ENCODE measurements at regions not wholly inside any gene's neighbourhood (a gene's known extent, or its start where the extent isn't known, plus 50 kb on each side); places are given as distances from the start of the nearest gene placed in this dataset.
"Not testable (repeated sequence)": the region's sequence is repeated elsewhere in the genome, so short reads cannot be mapped to it uniquely, and the experiment has no call there.

DNA sequence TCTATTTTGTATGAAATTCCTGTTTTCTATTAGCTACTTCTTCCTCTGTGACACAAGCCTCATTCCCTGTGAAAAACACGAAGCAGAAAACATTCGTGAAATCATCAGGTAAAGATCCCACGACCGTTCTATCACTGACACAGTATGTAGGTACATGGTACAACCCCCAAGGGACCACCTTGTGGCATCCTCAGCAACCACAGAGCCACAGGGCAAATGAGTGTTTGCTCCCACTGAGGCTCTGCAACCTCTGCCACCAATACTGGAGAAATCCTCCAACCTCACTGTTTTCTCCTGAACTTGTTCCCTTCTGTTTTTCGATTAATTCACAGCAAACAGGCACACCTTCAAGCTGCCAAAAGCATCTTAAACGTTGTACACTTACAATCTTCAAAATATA is 83.7 kb upstream of the FBXO28 start:
- H3K9me3 ChIP-seq (ENCODE audit: control insufficient read depth in 1 of 2, low read length in 2 of 2); H3K36me3 ChIP-seq (ENCODE audit: control insufficient read depth in 1 of 2, insufficient read depth in 2 of 2, low read length in 2 of 2): not testable (repeated sequence)

DNA sequence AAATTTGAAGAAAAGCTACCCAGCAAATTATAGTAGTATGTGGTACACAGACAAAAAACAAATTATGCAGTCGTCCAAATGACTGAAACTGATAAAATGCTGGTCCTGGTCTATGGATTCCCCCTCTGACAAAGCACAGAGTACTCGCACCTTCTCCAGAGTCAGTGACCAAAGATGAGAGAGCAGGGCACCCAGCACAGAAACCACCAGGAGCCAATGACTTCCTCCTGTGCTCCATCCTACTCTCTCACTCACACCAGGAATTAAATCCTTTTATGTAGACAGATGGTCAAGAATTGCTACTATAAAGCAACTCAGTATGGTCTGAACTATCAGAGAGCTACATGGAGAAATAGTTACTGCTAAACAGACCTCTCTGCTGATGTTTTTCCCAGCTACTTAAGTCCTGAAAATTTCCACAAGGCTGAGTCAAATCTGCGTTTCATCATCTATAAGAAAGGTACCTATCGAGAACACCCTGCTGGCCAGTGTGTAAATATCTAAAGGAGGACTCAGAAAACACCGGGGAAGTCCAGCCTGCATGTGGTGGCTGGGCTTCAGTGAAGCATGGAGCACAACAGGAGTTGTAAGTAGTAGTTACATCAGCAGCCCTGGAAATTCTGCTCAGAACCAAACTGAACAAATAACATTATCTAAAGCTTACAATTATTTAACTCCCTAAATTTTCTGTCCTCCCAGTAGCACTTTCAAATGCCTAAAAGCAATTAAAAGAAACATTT is 84.5 kb upstream of the FBXO28 start:
- not testable (repeated sequence) for H3K9ac ChIP-seq (ENCODE audit: low read depth in 1 of 2, low read length in 2 of 2); H3K9me3 ChIP-seq (ENCODE audit: control insufficient read depth in 1 of 2, low read length in 2 of 2); H3K36me3 ChIP-seq (ENCODE audit: control insufficient read depth in 1 of 2, insufficient read depth in 2 of 2, low read length in 2 of 2); H3K27me3 ChIP-seq (ENCODE audit: control insufficient read depth in 1 of 2, insufficient read depth in 2 of 2, low read length in 2 of 2); H3K4me3 ChIP-seq (ENCODE audit: low read depth in 1 of 2, low read length in 2 of 2); H3K4me1 ChIP-seq (ENCODE audit: control insufficient read depth in 1 of 2, insufficient read depth in 2 of 2, low read length in 2 of 2); H3K27ac ChIP-seq (ENCODE audit: low read depth, low read length)

More for the DNA sequence above, 83.7 kb upstream of the FBXO28 start:
- not testable (repeated sequence) for H3K27ac ChIP-seq (ENCODE audit: low read depth, low read length); H3K9ac ChIP-seq (ENCODE audit: low read depth in 1 of 2, low read length in 2 of 2); H3K4me1 ChIP-seq (ENCODE audit: control insufficient read depth in 1 of 2, insufficient read depth in 2 of 2, low read length in 2 of 2); H3K27me3 ChIP-seq (ENCODE audit: control insufficient read depth in 1 of 2, insufficient read depth in 2 of 2, low read length in 2 of 2); H3K4me3 ChIP-seq (ENCODE audit: low read depth in 1 of 2, low read length in 2 of 2)

DNA sequence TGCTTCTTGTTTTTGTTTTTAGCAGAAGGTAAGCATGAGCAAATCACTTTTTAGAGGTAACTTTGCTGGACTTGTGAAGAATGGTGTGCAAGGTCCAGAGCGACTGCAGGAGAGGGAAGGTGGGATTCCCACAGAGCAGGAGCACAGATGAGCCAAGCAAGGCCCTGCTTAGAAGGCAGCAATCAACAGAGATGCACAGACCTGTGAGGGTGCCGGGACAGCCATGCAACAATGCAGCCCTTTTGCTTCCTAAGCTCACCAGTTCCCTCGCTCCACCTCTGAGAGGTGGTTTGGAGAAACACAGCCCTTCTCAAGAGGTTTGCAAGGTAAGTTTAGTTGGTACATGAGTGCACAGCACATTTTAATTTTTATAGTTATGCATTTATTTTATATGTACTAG is 85.1 kb upstream of the FBXO28 start:
- not testable (repeated sequence) for H3K4me3 ChIP-seq (ENCODE audit: low read depth in 1 of 2, low read length in 2 of 2); H3K4me1 ChIP-seq (ENCODE audit: control insufficient read depth in 1 of 2, insufficient read depth in 2 of 2, low read length in 2 of 2); H3K27me3 ChIP-seq (ENCODE audit: control insufficient read depth in 1 of 2, insufficient read depth in 2 of 2, low read length in 2 of 2); H3K9me3 ChIP-seq (ENCODE audit: control insufficient read depth in 1 of 2, low read length in 2 of 2); H3K27ac ChIP-seq (ENCODE audit: low read depth, low read length); H3K36me3 ChIP-seq (ENCODE audit: control insufficient read depth in 1 of 2, insufficient read depth in 2 of 2, low read length in 2 of 2); H3K9ac ChIP-seq (ENCODE audit: low read depth in 1 of 2, low read length in 2 of 2)

DNA sequence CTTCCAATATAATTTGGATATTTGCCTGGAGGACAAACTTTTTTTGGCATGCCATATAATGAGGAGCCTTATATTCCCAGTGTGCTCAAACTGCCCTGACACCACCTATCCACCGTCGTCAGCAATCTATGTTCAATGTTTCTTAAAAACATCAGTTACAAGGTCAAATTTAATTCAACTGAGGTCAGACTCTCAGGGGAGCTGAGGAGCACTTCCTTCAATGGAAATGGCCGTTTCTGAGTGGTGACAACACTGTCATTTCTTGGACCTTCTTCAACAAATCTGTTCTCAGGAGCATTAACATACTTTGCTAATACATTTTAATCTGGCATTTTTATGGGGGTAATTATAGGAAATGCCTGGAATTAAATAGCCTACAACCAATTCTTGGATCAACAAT is 90.8 kb upstream of the FBXO28 start:
- not testable (repeated sequence) for H3K27ac ChIP-seq (ENCODE audit: low read depth, low read length); H3K4me3 ChIP-seq (ENCODE audit: low read depth in 1 of 2, low read length in 2 of 2); H3K9ac ChIP-seq (ENCODE audit: low read depth in 1 of 2, low read length in 2 of 2); H3K27me3 ChIP-seq (ENCODE audit: control insufficient read depth in 1 of 2, insufficient read depth in 2 of 2, low read length in 2 of 2); H3K9me3 ChIP-seq (ENCODE audit: control insufficient read depth in 1 of 2, low read length in 2 of 2); H3K36me3 ChIP-seq (ENCODE audit: control insufficient read depth in 1 of 2, insufficient read depth in 2 of 2, low read length in 2 of 2); H3K4me1 ChIP-seq (ENCODE audit: control insufficient read depth in 1 of 2, insufficient read depth in 2 of 2, low read length in 2 of 2)

DNA sequence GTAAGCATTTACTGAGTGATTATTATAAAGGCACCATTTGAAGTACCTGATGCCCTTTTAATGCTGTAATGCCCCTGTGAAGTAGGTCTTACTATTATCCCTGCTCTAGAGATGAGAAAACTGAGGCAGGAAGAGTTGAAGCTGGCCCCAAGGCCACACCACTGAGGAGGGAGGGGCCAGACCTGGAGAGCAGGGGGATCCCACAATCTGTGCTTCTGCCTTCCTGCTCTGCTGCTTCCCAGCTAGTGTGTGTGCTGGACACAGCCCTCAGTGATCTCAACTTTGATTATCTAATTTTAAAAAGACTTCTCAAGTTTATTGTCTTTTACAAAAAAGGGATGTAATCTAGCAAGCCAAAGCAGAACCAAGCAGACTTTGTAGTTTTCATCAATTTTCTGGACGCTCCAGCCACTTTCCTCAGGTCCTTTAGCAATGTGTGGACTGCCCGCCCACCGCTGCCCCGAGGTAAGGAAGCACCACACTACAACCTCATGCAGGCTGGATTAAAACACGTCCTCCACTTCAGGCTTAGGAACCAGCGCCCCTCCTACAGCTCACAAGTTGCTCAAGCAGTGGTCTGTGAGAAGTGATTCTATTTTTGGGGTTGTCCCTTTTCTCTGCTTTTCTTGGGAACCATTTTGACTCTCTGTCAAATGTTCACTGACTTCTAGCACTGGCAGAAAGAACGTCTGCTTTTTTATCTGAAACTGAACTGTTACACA is 91.5 kb upstream of the FBXO28 start:
- not testable (repeated sequence) for H3K4me1 ChIP-seq (ENCODE audit: control insufficient read depth in 1 of 2, insufficient read depth in 2 of 2, low read length in 2 of 2); H3K4me3 ChIP-seq (ENCODE audit: low read depth in 1 of 2, low read length in 2 of 2); H3K27me3 ChIP-seq (ENCODE audit: control insufficient read depth in 1 of 2, insufficient read depth in 2 of 2, low read length in 2 of 2); H3K9ac ChIP-seq (ENCODE audit: low read depth in 1 of 2, low read length in 2 of 2); H3K27ac ChIP-seq (ENCODE audit: low read depth, low read length); H3K9me3 ChIP-seq (ENCODE audit: control insufficient read depth in 1 of 2, low read length in 2 of 2); H3K36me3 ChIP-seq (ENCODE audit: control insufficient read depth in 1 of 2, insufficient read depth in 2 of 2, low read length in 2 of 2)

DNA sequence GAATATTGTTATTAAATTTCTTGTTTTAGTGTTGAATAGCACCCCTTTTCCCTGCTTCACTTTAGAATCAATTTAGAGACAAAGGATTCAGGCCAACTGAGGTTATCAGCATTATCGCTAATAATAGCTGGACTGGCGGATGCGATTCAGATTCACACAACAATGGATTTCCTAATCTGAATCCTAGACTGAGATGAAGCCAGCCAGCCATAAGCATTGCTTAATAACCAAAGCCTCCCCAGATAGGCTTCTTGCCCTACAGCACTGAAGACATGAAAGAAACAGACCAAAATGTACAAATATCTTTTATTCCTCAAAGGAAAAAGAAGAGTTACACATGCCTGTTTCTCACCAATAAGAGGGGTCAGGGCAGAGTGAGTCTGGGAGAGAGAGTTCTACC is 94.0 kb upstream of the FBXO28 start:
- H3K9ac ChIP-seq (ENCODE audit: low read depth in 1 of 2, low read length in 2 of 2); H3K9me3 ChIP-seq (ENCODE audit: control insufficient read depth in 1 of 2, low read length in 2 of 2); H3K27me3 ChIP-seq (ENCODE audit: control insufficient read depth in 1 of 2, insufficient read depth in 2 of 2, low read length in 2 of 2); H3K36me3 ChIP-seq (ENCODE audit: control insufficient read depth in 1 of 2, insufficient read depth in 2 of 2, low read length in 2 of 2); H3K4me3 ChIP-seq (ENCODE audit: low read depth in 1 of 2, low read length in 2 of 2); H3K4me1 ChIP-seq (ENCODE audit: control insufficient read depth in 1 of 2, insufficient read depth in 2 of 2, low read length in 2 of 2); H3K27ac ChIP-seq (ENCODE audit: low read depth, low read length): not testable (repeated sequence)

DNA sequence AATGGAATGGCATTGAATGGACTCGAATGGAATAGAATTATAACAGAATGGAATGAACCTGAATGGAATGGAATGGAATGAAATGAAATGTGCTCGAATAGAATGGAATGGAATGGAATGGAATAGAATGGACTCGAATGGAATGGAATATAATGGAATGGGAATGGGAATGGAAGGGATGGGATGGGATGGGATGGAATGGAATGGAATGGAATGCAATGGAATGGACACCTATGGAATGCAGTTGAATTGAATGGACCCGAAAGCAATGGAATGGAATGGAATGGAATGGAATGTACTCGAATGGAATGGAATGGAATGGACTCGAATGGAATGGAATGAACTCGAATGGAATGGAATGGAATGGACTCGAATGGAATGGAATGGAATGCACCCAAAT is 98.1 kb upstream of the FBXO28 start:
- not testable (repeated sequence) for H3K36me3 ChIP-seq (ENCODE audit: control insufficient read depth in 1 of 2, insufficient read depth in 2 of 2, low read length in 2 of 2); H3K27ac ChIP-seq (ENCODE audit: low read depth, low read length); H3K4me3 ChIP-seq (ENCODE audit: low read depth in 1 of 2, low read length in 2 of 2); H3K4me1 ChIP-seq (ENCODE audit: control insufficient read depth in 1 of 2, insufficient read depth in 2 of 2, low read length in 2 of 2); H3K27me3 ChIP-seq (ENCODE audit: control insufficient read depth in 1 of 2, insufficient read depth in 2 of 2, low read length in 2 of 2); H3K9ac ChIP-seq (ENCODE audit: low read depth in 1 of 2, low read length in 2 of 2)
- H3K9me3 ChIP-seq (ENCODE audit: control insufficient read depth in 1 of 2, low read length in 2 of 2), result peaks cover 21 to 36% of the 10 kb centered on the region in 2 donors

DNA sequence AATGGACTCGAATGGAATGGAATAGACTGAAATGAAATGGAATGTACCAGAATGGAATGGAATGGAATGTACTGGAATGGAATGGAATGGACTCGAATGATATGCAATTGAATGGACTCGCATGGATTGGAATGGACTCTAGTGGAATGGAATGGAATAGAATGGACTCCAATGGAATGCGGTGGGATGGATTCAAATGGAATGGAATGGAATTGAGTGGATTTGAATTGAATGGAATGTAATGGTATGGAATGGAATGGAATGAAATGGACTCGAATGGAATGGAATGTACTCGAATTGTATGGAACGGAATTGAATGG is 99.6 kb upstream of the FBXO28 start:
- Histone ChIP-seq H3K27me3 (ENCODE audit: control insufficient read depth in 1 of 2, insufficient read depth in 2 of 2, low read length in 2 of 2) (no peaks in the 10 kb centered on the region), H3K4me3 (ENCODE audit: low read depth in 1 of 2, low read length in 2 of 2) (no peak overlapping the region), H3K36me3 (ENCODE audit: control insufficient read depth in 1 of 2, insufficient read depth in 2 of 2, low read length in 2 of 2) (no peaks in the 10 kb centered on the region), H3K4me1 (ENCODE audit: control insufficient read depth in 1 of 2, insufficient read depth in 2 of 2, low read length in 2 of 2) (no peaks in the 10 kb centered on the region), H3K27ac (ENCODE audit: low read depth, low read length) (no peak overlapping the region), H3K9ac (ENCODE audit: low read depth in 1 of 2, low read length in 2 of 2) (no peak overlapping the region), H3K9me3 (ENCODE audit: control insufficient read depth in 1 of 2, low read length in 2 of 2) (peaks cover 21 to 36% of the 10 kb centered on the region in 2 donors)

DNA sequence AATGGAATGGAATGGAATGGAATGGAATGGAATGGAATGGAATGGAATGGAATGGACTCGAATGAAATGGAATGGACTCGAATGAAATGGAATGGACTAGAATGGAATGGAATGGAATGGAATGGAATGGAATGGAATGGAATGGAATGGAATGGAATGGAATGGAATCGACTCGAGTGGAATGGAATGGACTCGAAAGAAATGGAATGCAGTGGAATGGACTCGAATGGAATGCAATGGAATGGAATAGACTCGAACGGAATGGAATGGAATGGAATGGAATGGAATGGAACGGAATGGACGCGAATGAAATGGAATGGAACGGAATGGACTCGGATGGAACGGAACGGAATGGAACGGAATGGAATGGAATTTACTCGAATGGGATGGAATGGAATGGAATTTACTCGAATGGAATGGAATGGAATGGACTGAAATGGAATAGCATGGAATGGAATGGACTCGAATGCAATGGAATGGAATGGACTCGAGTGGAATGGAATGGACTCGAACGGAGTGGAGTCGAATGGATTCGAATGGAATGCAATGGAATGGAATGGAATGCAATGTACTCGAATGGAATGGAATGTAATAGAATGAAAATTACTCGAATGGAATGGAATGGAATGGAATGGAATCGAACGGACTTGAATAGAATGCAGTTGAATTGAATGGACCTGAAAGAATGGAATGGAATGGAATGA is 100.1 kb upstream of the FBXO28 start:
- not testable (repeated sequence) for H3K27ac ChIP-seq (ENCODE audit: low read depth, low read length); H3K4me3 ChIP-seq (ENCODE audit: low read depth in 1 of 2, low read length in 2 of 2); H3K27me3 ChIP-seq (ENCODE audit: control insufficient read depth in 1 of 2, insufficient read depth in 2 of 2, low read length in 2 of 2); H3K36me3 ChIP-seq (ENCODE audit: control insufficient read depth in 1 of 2, insufficient read depth in 2 of 2, low read length in 2 of 2); H3K9ac ChIP-seq (ENCODE audit: low read depth in 1 of 2, low read length in 2 of 2); H3K4me1 ChIP-seq (ENCODE audit: control insufficient read depth in 1 of 2, insufficient read depth in 2 of 2, low read length in 2 of 2)
- H3K9me3 ChIP-seq (ENCODE audit: control insufficient read depth in 1 of 2, low read length in 2 of 2), result peaks cover 21 to 36% of the 10 kb centered on the region in 2 donors

DNA sequence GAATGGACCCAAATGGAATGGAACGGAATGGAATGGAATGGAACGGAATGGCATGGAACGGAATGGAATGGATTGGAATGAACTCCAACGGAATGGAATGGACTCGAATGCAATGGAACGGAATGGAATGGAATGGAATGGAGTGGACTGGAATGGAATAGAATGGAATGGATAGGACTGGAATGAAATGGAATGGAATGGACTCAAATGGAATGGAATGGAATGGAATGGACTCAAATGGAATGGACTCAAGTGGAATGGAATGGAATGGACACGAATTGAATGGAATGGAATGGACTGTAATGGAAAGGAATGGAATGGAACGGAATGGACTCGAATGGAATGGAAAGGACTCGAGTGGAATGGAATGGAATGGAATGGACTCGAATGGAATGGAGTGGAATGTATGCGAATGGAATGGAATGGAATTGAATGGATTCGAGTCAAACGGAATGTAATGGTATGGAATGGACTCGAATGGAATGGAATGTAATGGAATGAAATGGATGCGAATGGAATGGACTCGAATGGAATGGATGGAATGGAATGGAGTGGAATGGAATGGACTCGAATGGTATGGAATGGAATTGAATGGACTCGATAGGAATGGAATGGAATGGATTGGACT is 101.0 kb upstream of the FBXO28 start:
- H3K9me3 ChIP-seq (ENCODE audit: control insufficient read depth in 1 of 2, low read length in 2 of 2), result peaks cover 21 to 36% of the 10 kb centered on the region in 2 donors
- not testable (repeated sequence) for H3K27ac ChIP-seq (ENCODE audit: low read depth, low read length); H3K9ac ChIP-seq (ENCODE audit: low read depth in 1 of 2, low read length in 2 of 2); H3K27me3 ChIP-seq (ENCODE audit: control insufficient read depth in 1 of 2, insufficient read depth in 2 of 2, low read length in 2 of 2); H3K4me3 ChIP-seq (ENCODE audit: low read depth in 1 of 2, low read length in 2 of 2); H3K36me3 ChIP-seq (ENCODE audit: control insufficient read depth in 1 of 2, insufficient read depth in 2 of 2, low read length in 2 of 2); H3K4me1 ChIP-seq (ENCODE audit: control insufficient read depth in 1 of 2, insufficient read depth in 2 of 2, low read length in 2 of 2)
